ENCODE measurements at regions not wholly inside any gene's neighbourhood (a gene's known extent, or its start where the extent isn't known, plus 50 kb on each side); places are given as distances from the start of the nearest gene placed in this dataset.

DNA sequence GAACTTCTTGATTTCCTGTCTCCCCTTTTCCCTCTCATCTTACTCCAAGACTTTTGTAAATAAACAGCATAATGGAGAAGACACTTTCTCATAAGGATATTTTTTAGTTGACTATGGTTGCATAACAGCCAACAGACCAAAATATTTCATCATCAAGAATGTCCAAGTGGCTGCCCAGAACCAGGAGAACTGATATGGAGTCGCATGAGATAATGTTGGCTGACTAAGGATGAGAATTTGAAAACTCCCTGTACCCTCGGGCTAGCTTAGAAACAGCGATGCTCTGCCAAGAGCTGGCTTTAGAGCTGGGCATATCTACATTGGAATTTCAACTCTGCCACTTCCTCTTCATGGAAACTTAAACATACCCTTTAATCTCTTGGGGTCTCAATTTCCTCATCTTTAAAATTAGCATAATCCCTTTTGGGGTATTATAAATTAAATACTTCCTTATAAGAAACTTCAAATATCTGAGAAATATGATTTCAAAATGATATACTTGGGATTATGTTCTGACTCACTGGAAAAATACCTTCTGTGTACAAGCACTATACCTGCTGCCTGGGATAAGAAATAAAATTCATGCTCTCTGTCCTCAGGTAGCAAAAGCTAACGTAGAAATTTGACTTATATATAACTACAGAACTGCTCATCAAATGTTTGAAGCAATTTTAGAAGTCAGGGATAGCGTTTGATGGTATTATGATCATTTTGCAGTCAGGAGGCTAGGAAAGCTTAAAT is 777.3 kb downstream of the LTN1 start:
- TF ChIP-seq, protein P1, sequence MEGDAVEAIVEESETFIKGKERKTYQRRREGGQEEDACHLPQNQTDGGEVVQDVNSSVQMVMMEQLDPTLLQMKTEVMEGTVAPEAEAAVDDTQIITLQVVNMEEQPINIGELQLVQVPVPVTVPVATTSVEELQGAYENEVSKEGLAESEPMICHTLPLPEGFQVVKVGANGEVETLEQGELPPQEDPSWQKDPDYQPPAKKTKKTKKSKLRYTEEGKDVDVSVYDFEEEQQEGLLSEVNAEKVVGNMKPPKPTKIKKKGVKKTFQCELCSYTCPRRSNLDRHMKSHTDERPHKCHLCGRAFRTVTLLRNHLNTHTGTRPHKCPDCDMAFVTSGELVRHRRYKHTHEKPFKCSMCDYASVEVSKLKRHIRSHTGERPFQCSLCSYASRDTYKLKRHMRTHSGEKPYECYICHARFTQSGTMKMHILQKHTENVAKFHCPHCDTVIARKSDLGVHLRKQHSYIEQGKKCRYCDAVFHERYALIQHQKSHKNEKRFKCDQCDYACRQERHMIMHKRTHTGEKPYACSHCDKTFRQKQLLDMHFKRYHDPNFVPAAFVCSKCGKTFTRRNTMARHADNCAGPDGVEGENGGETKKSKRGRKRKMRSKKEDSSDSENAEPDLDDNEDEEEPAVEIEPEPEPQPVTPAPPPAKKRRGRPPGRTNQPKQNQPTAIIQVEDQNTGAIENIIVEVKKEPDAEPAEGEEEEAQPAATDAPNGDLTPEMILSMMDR (conservative IDR thresholded peaks at IDR 0.05; ENCODE audit: low read length) = no peak
- no peak for TF ChIP-seq EZH2phosphoT487 (IDR thresholded peaks at IDR 0.05; ENCODE audit: borderline replicate concordance)

DNA sequence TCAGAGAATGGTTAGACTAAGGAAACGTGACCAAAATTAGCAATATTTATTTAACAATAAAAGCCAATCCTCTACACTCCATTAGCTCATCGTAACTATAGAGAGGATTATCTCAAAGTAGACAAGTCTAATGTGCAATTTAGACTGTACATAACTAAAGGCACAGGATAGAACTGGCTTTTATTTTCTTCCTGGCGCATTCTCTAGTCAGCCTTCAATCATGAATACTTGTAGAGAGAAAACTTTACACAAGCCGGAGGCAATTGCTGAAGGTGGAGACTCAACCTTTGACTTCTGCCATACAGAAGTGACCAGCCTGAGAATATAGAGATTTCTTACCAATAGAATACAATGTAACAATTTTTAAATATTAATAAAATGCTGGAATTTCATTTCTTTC is 777.9 kb downstream of the LTN1 start:
- Histone ChIP-seq H2AFZ (ENCODE audit: low read length) (no peak overlapping the region), H3K4me3 (ENCODE audit: low read length, poor library complexity, severe bottlenecking) (no peak overlapping the region), H4K20me1 (ENCODE audit: insufficient read depth, low read length, poor library complexity, severe bottlenecking) (no peaks in the 10 kb centered on the region), H3K36me3 (ENCODE audit: insufficient read depth, low read length) (no peaks in the 10 kb centered on the region), H3K4me2 (ENCODE audit: low read depth, low read length, poor library complexity, severe bottlenecking) (no peak overlapping the region), H3K27me3 (ENCODE audit: insufficient read depth, low read length, poor library complexity, severe bottlenecking) (no peaks in the 10 kb centered on the region), H3K9me3 (ENCODE audit: insufficient read depth, low read depth, low read length) (0 out of 2 replicates have a peak, but pooled peaks cover 5% of the 10 kb centered on the region), H3K9ac (ENCODE audit: low read depth, low read length, poor library complexity, severe bottlenecking) (no peak overlapping the region), H3K9me2 (replicated peaks; ENCODE audit: low read depth, low read length) (no peaks in the 10 kb centered on the region), H3F3A (ENCODE audit: low read depth) (no peaks in the 10 kb centered on the region), H3K4me1 (ENCODE audit: insufficient read depth, low read length, poor library complexity, severe bottlenecking) (no peaks in the 10 kb centered on the region), H3K79me2 (ENCODE audit: insufficient read depth, low read length) (no peaks in the 10 kb centered on the region)
- TF ChIP-seq, protein P1 (conservative IDR thresholded peaks at IDR 0.05; ENCODE audit: low read length) = no peak
- no peak for TF ChIP-seq EZH2phosphoT487 (IDR thresholded peaks at IDR 0.05; ENCODE audit: borderline replicate concordance)

More for the DNA sequence above, 777.3 kb downstream of the LTN1 start:
- H3K4me2 ChIP-seq (ENCODE audit: low read depth, low read length, poor library complexity, severe bottlenecking) = no peak overlapping the region
- no peaks in the 10 kb centered on the region for H3K4me1 ChIP-seq (ENCODE audit: insufficient read depth, low read length, poor library complexity, severe bottlenecking)
- no peak overlapping the region for H3K4me3 ChIP-seq (ENCODE audit: low read length, poor library complexity, severe bottlenecking)
- H3K27me3 ChIP-seq (ENCODE audit: insufficient read depth, low read length, poor library complexity, severe bottlenecking) = no peaks in the 10 kb centered on the region
- no peaks in the 10 kb centered on the region for H3K36me3 ChIP-seq (ENCODE audit: insufficient read depth, low read length)
- H3F3A ChIP-seq (ENCODE audit: low read depth) = no peaks in the 10 kb centered on the region
- H3K79me2 ChIP-seq (ENCODE audit: insufficient read depth, low read length) = no peaks in the 10 kb centered on the region
- no peak overlapping the region for H3K9ac ChIP-seq (ENCODE audit: low read depth, low read length, poor library complexity, severe bottlenecking)
- H4K20me1 ChIP-seq (ENCODE audit: insufficient read depth, low read length, poor library complexity, severe bottlenecking) = no peaks in the 10 kb centered on the region
- H2AFZ ChIP-seq (ENCODE audit: low read length) = no peak overlapping the region
- H3K9me3 ChIP-seq (ENCODE audit: insufficient read depth, low read depth, low read length) = 0 out of 2 replicates have a peak, but pooled peaks cover 3% of the 10 kb centered on the region
- H3K9me2 ChIP-seq (replicated peaks; ENCODE audit: low read depth, low read length) = no peaks in the 10 kb centered on the region

DNA sequence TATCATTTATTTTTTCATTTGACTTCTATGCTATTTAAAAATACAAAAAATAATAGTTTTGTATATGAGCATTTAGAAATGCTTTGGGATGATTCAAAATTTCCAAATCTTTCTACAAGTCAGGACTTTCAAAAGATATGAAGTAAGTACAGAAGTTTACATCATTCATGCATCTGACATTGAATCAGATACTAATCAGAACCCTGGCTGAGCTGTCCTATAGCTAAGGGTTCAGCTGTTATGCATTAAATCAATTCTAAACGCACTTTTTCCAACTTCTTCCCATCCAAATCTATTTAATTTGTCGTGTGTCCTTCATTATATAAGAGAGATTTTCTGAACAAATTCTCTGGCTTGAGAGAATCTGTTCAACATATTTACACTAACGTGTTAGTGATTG is 779.4 kb downstream of the LTN1 start:
- Histone ChIP-seq H2AFZ (ENCODE audit: low read length) (no peak overlapping the region), H3K36me3 (ENCODE audit: insufficient read depth, low read length) (no peaks in the 10 kb centered on the region), H3K27me3 (ENCODE audit: insufficient read depth, low read length, poor library complexity, severe bottlenecking) (no peaks in the 10 kb centered on the region), H3K79me2 (ENCODE audit: insufficient read depth, low read length) (no peaks in the 10 kb centered on the region), H3K4me3 (ENCODE audit: low read length, poor library complexity, severe bottlenecking) (no peak overlapping the region), H3K9me3 (ENCODE audit: insufficient read depth, low read depth, low read length) (0 out of 2 replicates have a peak, but pooled peaks cover 7% of the 10 kb centered on the region), H3K4me1 (ENCODE audit: insufficient read depth, low read length, poor library complexity, severe bottlenecking) (no peaks in the 10 kb centered on the region), H3F3A (ENCODE audit: low read depth) (no peaks in the 10 kb centered on the region), H3K9ac (ENCODE audit: low read depth, low read length, poor library complexity, severe bottlenecking) (no peak overlapping the region), H4K20me1 (ENCODE audit: insufficient read depth, low read length, poor library complexity, severe bottlenecking) (no peaks in the 10 kb centered on the region), H3K9me2 (replicated peaks; ENCODE audit: low read depth, low read length) (no peaks in the 10 kb centered on the region), H3K4me2 (ENCODE audit: low read depth, low read length, poor library complexity, severe bottlenecking) (no peak overlapping the region)
- TF ChIP-seq, protein P1 (conservative IDR thresholded peaks at IDR 0.05; ENCODE audit: low read length) = no peak
- TF ChIP-seq EZH2phosphoT487 (IDR thresholded peaks at IDR 0.05; ENCODE audit: borderline replicate concordance) = no peak

Data from Loucy (cell line).